ENCODE measurements at regions not wholly inside any gene's neighbourhood (a gene's known extent, or its start where the extent isn't known, plus 50 kb on each side); places are given as distances from the start of the nearest gene placed in this dataset.

DNA sequence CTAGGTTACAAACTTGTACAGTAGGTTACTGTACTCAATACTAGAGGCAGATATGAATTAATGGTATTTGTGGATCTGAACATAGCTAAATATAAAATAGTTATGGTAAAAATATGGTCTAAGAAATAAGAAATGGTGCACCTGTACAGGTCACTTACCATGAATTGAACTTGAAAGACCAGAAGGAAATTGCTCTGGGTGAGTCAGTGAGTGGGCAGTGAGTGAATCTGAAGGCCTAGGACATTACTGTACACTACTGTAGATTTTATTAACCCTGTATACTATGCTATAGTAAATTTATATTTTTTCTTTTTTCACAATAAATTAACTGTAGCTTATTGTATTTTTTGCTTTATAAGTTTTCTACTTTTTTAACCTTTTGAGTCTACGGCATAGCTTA is 1020.4 kb downstream of the CDH18 start:
- DNase-seq (ENCODE audit: low read depth), result no peak

DNA sequence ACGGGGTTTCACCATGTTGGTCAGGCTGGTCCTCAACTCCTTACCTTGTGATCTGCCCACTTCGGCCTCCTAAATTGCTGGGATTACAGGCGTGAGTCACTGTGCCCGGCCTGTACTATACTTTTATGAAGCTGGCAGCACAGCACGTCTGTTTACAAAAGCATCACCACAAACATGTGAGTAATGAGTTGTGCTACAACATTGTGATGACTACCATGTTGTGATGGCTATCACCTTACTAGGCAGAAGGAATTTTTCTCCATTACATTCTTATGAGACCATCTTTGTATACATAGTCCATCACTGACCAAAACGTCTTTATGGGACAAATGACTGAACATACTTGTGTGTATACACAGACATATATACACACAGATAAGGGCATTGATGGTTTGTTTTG is 1019.0 kb downstream of the CDH18 start:
- no peak for DNase-seq (ENCODE audit: low read depth)

DNA sequence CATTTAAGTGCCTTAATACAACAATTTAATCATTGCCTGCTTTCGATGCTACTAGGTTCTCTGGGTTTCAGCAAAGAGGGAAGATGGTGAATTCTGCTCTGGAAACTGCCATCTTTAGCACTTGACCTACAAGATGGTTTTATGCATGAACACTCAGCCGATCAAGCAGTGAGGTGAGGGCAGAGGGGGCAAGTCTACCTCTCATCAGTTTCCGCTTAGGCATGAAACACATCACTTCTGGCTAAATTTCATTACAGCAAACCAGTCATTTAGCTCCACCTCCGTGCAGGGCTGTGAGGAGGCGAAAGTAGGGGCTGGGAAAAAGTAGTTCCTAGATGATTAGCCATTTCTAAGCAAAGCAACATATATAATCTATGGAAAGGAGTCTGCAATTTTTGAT is 1018.0 kb downstream of the CDH18 start:
- no peak for DNase-seq (ENCODE audit: low read depth)

DNA sequence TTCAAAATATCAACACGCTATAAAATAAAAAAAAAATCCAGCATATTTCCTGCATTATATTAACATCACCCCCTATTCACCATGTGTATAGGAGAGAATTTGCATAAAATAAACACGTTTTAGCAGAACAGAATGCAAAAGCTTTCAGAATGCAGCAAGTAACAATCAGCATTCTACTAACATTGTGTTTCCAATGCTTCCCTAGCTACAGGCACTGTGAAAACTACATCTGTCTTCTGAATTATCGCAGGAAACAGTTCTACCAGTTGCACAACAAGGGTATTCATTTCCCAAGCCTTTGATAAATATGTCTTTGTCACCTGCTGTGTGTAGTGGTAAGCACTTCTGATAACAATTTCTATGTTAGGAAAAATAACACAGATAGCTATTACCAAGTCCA is 1015.8 kb downstream of the CDH18 start:
- DNase-seq (ENCODE audit: low read depth), result no peak

DNA sequence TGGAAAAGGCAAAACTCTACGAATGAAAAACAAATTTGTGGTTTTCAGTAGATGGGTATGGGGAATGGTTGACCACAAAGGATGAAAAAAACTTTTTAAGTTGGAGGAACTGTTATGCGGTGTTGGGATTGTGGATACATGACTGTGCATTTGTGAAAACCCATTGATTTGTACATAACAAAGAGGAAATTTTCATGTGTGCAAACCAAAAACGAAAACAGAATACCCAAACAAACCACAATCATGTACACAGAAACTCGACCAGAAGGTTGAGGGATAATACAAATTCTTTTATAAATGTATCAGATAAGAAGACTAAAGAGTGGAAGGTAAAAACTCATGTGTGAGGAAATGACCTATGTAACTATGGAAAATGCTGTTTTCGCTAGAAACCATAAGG is 1012.4 kb downstream of the CDH18 start:
- no peak for DNase-seq (ENCODE audit: low read depth)

DNA sequence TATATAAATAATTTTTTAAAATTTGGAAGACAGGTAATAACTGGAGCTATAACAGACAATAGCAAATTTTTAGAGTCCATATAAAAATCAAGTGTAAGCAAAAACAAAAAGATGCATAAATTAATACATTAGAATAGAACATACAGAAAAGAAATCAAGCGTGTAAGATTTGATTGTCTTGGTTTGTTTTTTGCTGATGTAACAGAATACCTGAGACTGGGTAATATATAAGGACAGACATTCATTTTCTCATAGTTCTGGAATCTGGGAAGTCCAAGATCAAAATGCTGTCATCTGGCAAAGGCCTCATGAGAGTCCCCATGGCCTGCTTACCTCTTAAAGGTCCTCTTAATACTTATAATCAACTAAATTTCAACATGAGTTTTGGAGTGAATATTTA is 1010.1 kb downstream of the CDH18 start:
- DNase-seq (ENCODE audit: low read depth), result no peak

DNA sequence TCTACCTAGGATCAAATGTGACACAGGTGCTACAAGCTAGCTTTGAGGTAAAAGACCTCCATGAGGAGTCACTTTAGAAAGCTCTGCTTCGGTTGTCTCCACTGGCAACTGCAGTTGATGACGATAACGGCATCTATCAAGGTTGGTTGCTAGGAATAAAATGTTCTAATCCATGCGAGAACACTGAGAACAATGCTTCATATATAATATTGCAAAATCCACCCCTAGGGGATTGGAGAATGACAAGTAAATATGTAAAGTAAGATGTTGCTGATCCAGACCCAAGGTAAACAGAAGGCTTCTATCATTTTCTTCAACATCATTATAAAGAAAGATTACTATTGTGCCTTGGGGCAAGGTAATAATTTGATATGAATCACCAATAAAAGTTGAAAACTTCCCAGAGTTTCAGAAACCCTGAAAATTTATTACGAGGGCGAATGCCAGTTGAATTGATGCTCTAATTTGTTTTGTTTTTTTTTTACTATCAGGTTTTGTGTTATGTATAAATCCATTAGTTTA is 1003.4 kb downstream of the CDH18 start:
- no peak for DNase-seq (ENCODE audit: low read depth)

DNA sequence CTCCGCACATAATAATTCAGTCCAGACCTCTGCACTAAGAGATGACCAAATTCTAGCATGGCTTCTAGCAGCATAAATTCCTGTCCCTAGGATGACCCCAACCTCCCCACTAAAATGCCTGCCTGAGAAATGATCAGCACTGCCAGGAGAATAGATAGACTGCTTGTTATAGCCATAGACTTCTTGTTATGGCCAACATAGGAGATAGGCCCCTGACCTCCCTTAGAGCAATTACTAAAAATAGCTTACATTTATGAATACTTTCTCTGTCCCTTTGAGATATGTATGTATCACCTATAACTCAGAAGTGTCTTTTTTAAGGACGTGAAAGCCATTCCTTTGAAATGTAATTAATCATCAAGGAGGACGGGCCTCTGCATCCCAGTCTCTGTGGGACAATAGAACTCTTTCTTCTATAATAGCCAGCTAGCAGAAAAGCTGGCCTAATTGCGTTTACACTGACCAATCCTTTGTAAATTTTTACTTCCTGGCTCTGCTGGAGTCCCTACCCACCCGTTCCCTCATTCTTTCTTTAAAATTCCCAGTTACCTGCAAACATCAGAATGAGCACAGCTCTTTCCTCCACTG is 1002.7 kb downstream of the CDH18 start:
- no peak for DNase-seq (ENCODE audit: low read depth)

DNA sequence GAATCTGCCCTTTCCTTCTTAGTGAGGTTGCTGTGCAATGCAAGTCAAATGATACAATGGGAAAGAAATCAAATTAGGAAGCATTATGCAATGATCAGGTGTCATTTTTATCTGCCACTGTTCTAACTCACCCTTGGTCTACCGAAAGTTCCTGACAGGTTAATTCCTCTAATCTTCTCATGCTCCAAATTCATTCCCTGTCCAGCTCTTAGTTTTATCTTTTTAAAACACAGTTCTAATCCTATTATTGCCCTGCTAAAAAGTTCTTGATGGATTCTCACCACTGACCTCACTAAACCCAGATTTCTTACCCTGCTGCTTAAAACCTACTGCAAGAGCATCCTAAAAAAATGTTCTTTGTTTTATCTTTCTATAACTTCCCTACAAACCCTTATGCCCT is 1000.9 kb downstream of the CDH18 start:
- no peak for DNase-seq (ENCODE audit: low read depth)

DNA sequence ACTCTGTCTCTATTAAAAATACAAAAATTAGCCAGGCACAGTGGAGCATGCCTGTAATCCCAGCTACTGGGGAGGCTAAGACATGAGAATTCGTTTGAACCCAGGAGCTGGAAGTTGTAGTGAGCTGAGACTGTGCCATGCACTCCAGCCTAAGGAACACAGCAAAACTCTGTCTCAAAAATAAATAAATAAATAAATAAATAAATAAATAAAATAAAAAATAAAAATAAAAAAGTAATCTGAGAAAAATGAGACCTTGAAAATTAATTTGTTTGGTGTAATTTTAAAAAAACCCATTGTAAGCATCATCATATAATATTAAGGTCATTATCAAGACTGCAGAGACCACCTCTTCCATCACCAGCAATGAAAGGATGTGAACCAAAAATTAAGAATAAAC is 997.1 kb downstream of the CDH18 start:
- no peak for DNase-seq (ENCODE audit: low read depth)

DNA sequence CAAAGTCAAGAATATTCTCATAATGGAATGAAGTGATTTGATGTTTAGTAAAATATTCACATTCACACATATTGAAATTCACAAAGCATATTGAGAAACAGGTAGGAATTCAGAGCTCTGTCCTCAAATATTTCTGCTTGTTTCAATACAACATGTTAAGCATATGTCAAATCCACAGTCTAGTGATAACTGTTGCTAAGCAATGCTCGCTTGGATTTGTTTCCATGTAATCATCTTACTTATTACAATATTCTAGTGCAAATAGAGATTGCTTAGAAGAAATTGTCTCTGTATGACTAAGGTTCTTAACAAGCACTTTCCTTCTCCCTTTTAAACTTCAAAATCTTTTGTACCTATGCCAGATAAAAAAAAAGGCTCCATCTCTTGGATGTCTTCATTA is 995.7 kb downstream of the CDH18 start:
- DNase-seq (ENCODE audit: low read depth), result no peak

DNA sequence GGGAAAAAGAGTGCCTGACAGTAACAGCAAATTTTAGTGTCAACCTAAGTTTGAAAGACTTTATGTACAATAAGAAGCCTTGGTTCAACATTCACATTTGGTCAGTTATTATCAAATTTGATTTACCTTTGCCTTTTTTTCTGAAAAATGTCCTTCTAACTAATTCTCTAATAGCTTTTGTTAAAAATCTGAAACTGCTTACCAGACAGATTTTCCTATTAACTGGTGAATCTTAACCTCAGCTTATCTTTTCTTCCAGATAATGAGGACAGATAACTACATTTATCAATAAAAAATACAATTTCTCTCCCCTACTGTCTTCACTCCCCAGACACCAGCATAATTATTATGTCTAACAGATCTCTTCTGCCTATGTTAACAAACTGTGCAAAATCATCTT is 988.5 kb downstream of the CDH18 start:
- DNase-seq (ENCODE audit: low read depth), result no peak

DNA sequence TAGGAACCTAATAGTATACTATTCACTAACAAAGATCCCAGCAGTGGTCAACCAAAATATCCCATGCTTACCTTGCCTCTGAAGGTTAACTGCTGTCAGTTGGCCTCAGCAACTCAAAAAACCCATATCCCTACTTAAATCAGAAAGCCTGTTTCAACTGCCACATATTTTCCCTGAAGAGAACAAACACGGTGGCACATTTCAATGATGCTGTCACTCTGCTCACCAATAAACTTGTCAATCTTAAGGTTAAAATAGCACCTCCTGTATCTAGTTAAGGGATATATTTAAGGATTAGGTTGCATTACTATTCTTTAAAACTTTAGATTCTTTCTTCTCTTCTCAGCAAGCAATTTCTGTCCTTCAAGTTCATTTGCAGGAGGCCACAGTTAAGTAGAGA is 986.9 kb downstream of the CDH18 start:
- no peak for DNase-seq (ENCODE audit: low read depth)

DNA sequence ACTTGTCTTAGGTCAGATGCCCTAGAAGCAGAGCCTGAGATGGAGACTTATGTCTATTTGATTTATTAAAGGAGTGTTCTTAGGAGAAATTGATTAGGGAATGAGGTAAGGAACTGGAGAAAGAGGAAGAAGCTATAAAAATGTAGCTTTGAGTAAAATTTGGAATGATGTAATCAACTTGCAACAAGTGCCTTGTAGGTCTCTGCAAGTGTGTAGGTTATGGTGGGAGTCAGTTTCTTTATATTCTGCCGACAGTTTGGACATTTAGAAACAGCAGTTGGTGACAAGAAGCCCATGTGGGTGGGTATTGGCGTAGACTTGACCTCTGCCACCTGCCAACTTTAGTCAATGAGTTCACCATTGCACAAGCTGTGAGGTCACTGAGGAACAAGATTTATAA is 986.5 kb downstream of the CDH18 start:
- DNase-seq (ENCODE audit: low read depth), result no peak

DNA sequence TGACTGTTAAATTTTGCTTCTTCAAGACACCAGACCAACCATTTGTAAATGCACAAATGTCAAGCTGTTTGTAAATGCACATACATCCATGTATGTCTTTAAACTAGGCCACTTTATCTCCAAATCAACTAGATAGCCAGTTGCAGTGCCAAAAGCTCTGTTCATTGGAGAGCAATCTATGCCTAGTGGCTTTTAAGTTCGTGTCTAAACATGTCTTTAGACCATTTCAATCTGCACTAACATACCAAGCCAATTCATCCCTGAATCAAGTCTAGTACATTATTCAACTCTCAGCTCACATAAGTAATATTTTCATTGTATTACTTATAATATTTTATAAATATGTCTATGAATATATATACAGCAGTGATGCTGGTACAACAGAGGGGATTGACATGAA is 985.9 kb downstream of the CDH18 start:
- DNase-seq (ENCODE audit: low read depth), result no peak

DNA sequence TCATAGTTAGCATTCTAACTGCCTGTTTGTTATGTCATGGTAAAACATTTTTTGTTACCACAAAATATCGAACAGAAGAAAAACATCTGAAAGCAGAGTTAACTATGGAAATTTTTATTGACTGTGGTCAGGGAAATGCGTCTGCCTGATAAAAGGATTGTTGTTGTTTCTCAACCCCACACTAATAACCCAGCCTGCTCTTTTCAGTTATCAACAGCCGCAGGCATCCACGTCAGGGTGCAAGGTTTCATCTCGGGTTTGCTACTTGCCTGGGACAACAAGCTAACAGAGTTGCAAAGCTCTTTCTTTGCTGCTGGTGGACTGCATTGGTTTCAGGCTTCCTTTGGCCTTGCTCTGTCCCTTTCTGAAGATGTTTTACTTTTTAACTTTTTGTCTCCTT is 969.2 kb downstream of the CDH18 start:
- DNase-seq (ENCODE audit: low read depth), result no peak

DNA sequence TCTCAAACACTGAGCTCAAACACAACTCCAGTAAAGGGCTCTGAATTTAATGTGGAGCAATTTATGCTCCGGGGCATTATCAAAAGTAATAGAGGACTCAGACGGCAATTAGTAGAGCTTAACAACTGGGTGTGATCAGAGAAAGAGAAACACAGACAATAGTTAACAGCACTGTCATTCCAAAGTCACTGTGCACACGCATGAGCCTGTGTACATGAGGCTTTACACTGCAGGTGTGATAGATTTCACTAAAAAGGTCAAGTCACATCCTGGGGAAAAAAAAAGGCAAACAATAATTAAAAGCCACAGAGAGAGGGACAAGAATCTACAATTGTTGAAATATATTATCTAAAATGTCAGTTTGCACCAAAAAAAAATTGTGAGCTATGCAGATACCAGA is 956.5 kb downstream of the CDH18 start:
- no peak for DNase-seq (ENCODE audit: low read depth)

DNA sequence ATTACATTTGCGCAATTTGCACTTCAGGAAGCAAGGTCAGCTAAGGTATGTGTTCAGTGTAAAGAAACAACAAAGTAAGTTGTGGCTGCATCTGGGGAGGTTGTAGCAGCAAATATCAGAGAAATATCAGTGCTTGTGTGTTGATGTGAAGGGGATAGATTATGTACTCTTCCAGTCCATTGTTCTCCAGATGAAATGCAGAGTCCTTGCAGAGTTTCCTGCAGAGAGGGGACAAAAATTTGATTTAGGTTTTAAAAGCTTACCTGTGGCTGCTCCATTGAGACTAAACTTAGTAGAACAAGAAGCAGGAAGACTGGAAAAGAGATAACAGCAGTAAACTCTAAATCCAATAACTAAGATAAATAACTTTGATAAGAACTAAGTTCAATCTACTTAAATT is 952.2 kb downstream of the CDH18 start:
- DNase-seq (ENCODE audit: low read depth), result no peak

DNA sequence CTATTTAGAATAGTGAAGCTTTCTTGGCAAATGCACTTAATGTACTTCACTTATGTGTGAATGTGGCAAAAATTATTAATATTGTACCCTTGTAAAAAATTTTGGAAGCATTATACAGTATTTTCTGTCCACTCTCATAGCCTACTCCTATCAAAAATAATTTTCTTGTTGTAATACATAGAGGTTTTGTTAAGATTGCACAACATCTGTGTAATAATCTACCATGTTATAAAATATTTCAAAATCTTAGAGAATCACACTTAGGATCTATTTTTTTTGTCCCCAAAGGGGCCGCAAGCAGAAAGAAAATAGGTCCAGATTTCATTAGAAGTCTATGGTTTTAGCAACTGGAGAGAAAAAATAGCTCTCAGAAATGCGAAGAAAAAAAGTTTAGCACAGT is 945.9 kb downstream of the CDH18 start:
- no peak for DNase-seq (ENCODE audit: low read depth)

DNA sequence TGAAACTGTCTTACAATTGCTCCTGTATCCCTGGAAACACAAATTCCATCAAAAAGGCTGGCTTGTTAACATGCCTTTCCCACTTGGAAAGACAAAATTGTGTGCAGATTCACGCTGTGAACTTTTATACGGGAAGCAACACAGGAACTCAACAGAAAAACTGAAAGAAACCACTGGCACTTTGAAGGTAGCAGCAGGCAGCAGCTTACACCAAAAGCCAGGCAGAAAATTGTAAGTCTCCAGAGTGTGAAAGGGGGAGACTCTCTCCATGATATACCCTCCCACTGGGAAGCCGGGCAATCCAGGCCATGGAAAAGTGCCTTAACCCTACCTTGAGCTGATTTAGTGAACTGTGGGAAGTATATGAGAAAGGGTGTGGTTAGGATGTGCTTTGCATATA is 943.7 kb downstream of the CDH18 start:
- DNase-seq (ENCODE audit: low read depth), result no peak

DNA sequence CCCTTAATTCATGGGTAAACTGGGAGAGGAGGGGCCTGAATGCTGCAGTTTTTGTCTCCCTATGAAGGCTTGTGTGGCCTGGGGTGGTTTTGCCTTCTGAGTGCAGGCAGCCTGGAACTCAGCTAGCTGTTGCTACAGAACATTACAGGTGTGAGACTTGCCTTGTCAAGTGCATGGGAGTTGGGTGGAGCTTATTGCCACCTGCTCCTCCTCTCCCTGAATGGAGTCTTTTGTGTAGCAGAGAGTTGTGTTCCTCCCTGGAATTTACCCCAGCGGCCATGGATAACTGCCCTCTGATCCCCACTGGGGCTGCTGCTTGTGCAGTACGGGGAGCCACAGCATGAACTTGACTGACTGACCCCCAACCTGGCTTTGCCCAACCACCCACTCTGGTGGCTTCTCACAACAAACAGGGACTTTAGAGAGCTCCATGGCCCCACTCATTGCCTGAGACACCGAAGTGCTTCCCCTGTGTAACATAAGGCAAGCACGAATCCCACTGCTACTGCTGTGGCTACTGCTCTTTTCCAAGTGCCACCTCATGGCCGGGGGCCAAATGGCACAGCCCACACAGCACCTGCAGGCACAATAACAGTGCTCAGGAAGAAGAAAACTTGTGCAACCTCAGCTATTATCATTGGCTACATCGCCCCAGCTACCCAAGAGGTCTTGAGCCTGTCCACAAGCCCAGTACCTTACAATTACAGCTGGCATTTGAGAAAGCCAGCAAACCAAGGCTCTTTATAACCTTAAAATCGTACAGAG is 942.9 kb downstream of the CDH18 start:
- DNase-seq (ENCODE audit: low read depth), result no peak

DNA sequence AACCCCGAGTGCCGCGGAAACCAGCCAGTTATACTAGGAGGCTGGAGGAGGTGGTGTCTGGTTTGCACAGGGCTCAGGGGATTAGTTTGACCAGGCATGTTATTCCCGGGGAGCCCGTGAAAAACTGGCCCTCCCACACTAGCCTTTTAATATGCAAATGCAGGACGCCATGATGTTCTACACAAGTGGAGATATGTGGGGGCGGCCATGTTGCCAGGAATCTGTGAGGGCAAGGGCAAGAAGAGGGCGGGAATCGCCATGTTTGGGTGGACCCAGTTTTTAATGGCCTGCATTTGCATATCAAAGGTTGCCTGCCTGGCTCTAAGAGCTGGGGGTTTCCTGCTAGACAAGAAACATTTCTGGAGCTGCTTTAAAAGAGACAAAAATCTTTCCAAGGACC is 940.7 kb downstream of the CDH18 start:
- DNase-seq (ENCODE audit: low read depth), result no peak

DNA sequence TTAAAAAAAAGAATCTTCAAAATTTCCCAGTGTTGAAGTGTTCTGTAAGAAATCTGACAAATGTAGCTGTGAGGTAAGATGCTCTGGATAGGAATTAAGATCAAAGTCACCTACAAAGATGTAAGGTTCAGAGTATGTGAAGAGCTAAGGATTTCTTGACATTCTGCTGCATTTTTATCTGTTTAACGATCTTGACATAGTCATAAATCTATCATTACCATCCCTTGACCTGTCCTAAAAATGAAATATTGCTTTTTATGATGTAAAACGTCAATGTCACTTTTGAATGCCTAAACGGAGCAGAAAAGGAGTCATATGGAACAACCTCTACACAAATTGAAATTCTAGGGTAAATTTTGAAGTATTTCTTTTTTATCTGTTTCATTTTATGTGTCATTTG is 939.3 kb downstream of the CDH18 start:
- DNase-seq (ENCODE audit: low read depth), result no peak

DNA sequence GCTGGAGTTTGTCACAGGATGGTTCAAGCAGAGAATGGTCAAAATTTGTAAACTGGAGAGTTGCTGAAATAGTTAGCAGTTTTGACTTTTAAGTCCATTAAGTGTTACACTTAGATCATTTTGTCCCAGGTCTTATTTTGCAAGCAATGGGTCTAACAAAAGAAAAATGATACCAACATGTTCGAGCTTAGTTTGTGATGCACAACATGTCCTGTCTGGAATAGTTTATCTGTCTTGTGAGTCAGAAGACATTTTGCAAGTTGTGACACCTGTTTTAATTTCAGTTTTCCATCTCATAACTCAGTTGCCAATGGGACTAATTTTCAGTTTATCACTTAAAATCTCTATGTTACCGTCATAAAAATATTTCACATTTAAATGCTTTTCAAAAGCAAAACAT is 929.8 kb downstream of the CDH18 start:
- no peak for DNase-seq (ENCODE audit: low read depth)

Data from GM04503 (cell line).